Liver (tissue), 8 donors: ENCODE measurements at regions not wholly inside any gene's neighbourhood (a gene's known extent, or its start where the extent isn't known, plus 50 kb on each side); places are given as distances from the start of the nearest gene placed in this dataset.
"Not testable (repeated sequence)": the region's sequence is repeated elsewhere in the genome, so short reads cannot be mapped to it uniquely, and the experiment has no call there.

ENCODE experiments used
- DNase-seq: peaks from one replicate; pipeline ENCODE4 v3.0.0-alpha.2; 2017; ENCODE audit warnings: low spot score
- H3K27ac ChIP-seq, 2 donors: one replicate each; pipeline ENCODE4 v1.7.0; 2013; ENCODE audit warnings: inconsistent platforms in 2 of 2, low read length in 2 of 2, control low read depth in 1 of 2, low read depth in 1 of 2, mild to moderate bottlenecking in 1 of 2
- H3K27me3 ChIP-seq, 4 donors: one replicate each; pipeline versions ENCODE4 v1.6.1 to v1.7.0; 2013; ENCODE audit warnings: low read length in 3 of 4, inconsistent platforms in 1 of 4, mild to moderate bottlenecking in 1 of 4, moderate library complexity in 1 of 4; ENCODE audit not compliant: control insufficient read depth in 4 of 4, insufficient read depth in 4 of 4
- H3K36me3 ChIP-seq, 4 donors: one replicate each; pipeline versions ENCODE4 v1.6.1 to v1.7.0; 2013; ENCODE audit warnings: low read length in 3 of 4, mild to moderate bottlenecking in 3 of 4, low read depth in 1 of 4, moderate library complexity in 1 of 4; ENCODE audit not compliant: control insufficient read depth in 4 of 4, insufficient read depth in 3 of 4
- H3K4me1 ChIP-seq, 4 donors: one replicate each; pipeline versions ENCODE4 v1.6.1 to v1.7.0; 2013; ENCODE audit warnings: low read length in 3 of 4, mild to moderate bottlenecking in 3 of 4, moderate library complexity in 1 of 4; ENCODE audit not compliant: control insufficient read depth in 4 of 4, insufficient read depth in 4 of 4
- H3K4me3 ChIP-seq, 3 donors: one replicate each; pipeline versions ENCODE4 v1.6.1 to v1.7.0; 2013; ENCODE audit warnings: low read length in 3 of 3, control low read depth in 1 of 3, low read depth in 1 of 3, mild to moderate bottlenecking in 1 of 3
- H3K9ac ChIP-seq, 2 donors: one replicate each; pipeline ENCODE4 v1.7.0; 2013; ENCODE audit warnings: low read length in 2 of 2, mild to moderate bottlenecking in 2 of 2, moderate library complexity in 2 of 2, control low read depth in 1 of 2, low read depth in 1 of 2
- H3K9me3 ChIP-seq, 4 donors: one replicate each; pipeline versions ENCODE4 v1.6.1 to v1.7.0; 2013; ENCODE audit warnings: low read length in 3 of 4; ENCODE audit not compliant: control insufficient read depth in 4 of 4
- ATF3 ChIP-seq: IDR thresholded peaks from 2 replicates; pipeline ENCODE4 v1.6.1; 2016; ENCODE audit warnings: antibody characterized with exemption
- CTCF ChIP-seq: fragments of 150-350 bp; IDR thresholded peaks from 2 replicates; pipeline ENCODE4 v1.5.1; 2017; ENCODE audit warnings: improper control_type of control experiment, low read depth, low read length; ENCODE audit not compliant: missing input control
- FOXA1 ChIP-seq: IDR thresholded peaks from 2 replicates; pipeline ENCODE4 v1.6.1; 2016; ENCODE audit warnings: antibody characterized with exemption
- FOXA2 ChIP-seq: IDR thresholded peaks from 2 replicates; pipeline ENCODE4 v1.6.1; 2016; ENCODE audit warnings: antibody characterized with exemption
- GABPA ChIP-seq, 2 donors: IDR thresholded peaks in 1 of 2; conservative IDR thresholded peaks in 1 of 2; 2 replicates each; pipeline ENCODE4 v1.6.1; 2016; ENCODE audit warnings: antibody characterized with exemption in 2 of 2, mild to moderate bottlenecking in 1 of 2, moderate library complexity in 1 of 2
- HNF4G ChIP-seq: IDR thresholded peaks from 2 replicates; pipeline ENCODE4 v1.6.1; 2016; ENCODE audit warnings: antibody characterized with exemption
- JUND ChIP-seq, 2 donors: IDR thresholded peaks; 2 replicates each; pipeline ENCODE4 v1.6.1; 2016; ENCODE audit warnings: antibody characterized with exemption in 2 of 2
- NR2F2 ChIP-seq: IDR thresholded peaks from 2 replicates; pipeline ENCODE4 v1.6.1; 2016; ENCODE audit warnings: antibody characterized with exemption
- RAD21 ChIP-seq, 2 donors: IDR thresholded peaks; 2 replicates each; pipeline ENCODE4 v1.6.1; 2016; ENCODE audit warnings: antibody characterized with exemption in 2 of 2, mild to moderate bottlenecking in 2 of 2
- RXRA ChIP-seq, 2 donors: IDR thresholded peaks; 2 replicates each; pipeline ENCODE4 v1.6.1; 2017 to 2018; ENCODE audit warnings: antibody characterized with exemption in 2 of 2, mild to moderate bottlenecking in 1 of 2
- SP1 ChIP-seq: IDR thresholded peaks from 2 replicates; pipeline ENCODE4 v1.6.1; 2018; ENCODE audit warnings: antibody characterized with exemption, mild to moderate bottlenecking
- TAF1 ChIP-seq: conservative IDR thresholded peaks from 2 replicates; pipeline ENCODE4 v1.6.1; 2016; ENCODE audit warnings: antibody characterized with exemption, mild to moderate bottlenecking
- YY1 ChIP-seq: IDR thresholded peaks from 2 replicates; pipeline ENCODE4 v1.6.1; 2016; ENCODE audit warnings: antibody characterized with exemption, mild to moderate bottlenecking
- ZBTB33 ChIP-seq: IDR thresholded peaks from 2 replicates; pipeline ENCODE4 v1.6.1; 2016; ENCODE audit warnings: antibody characterized with exemption
- WGBS: extraction: QIAGEN DNeasy Blood & Tissue Kit; methylation state at CpG from one replicate; pipeline ENCODE4 v1.1.7; 2013; 5-methylcytosine and 5-hydroxymethylcytosine counted together
- TF ChIP-seq, protein P1 (sequence below): IDR thresholded peaks from 2 replicates; pipeline ENCODE4 v1.6.1; 2016; ENCODE audit warnings: antibody characterized with exemption
- donor health status: healthy.
- donor health status: healthy.
- donor health status: healthy.
- donor health status: healthy.
- donor health status: healthy.

DNA sequence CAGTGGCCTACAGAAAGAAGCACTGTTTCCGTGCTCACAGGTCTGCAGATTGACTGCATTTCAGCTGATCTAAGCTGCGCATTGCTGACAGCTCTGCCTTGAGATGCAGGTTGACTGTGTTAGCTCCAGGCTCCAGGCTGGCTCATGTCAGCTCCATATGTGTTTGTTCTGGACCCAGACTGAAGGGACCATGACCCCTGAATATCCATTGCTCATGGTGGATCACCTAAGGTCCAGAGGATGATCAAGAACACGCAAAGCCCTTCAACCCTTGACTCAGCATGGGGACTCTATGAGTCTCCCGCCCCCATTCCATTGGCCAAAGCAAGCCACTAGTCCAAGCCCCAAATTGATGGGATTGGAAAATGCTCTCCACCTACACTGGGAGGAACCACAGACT lies 239.3 kb upstream of the C16orf82 start:
- H3K27me3 ChIP-seq = peaks cover 0 to 2% (median 0%) of the 10 kb centered on the region in 4 donors
- WGBS = 80% methylated on average over 4 of the region's 4 CpGs
- TF ChIP-seq SP1 = no peak
- no peak for TF ChIP-seq FOXA2
- TF ChIP-seq YY1 = no peak
- TF ChIP-seq CTCF = no peak
- no peak for TF ChIP-seq JUND (IDR thresholded peaks at IDR 0.05)
- TF ChIP-seq ZBTB33 = no peak
- no peak for TF ChIP-seq RXRA (IDR thresholded peaks at IDR 0.05)
- no peak for TF ChIP-seq TAF1
- no peak for TF ChIP-seq GABPA (IDR thresholded peaks at IDR 0.05 in 1 of 2, conservative IDR thresholded peaks at IDR 0.05 in 1 of 2)
- no peak for TF ChIP-seq RAD21 (IDR thresholded peaks at IDR 0.05)
- TF ChIP-seq ATF3 = no peak
- TF ChIP-seq NR2F2 = no peak
- TF ChIP-seq FOXA1 = no peak
- TF ChIP-seq, protein P1, sequence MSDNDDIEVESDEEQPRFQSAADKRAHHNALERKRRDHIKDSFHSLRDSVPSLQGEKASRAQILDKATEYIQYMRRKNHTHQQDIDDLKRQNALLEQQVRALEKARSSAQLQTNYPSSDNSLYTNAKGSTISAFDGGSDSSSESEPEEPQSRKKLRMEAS = no peak
- no peak overlapping the region for H3K27ac ChIP-seq
- no peak overlapping the region for H3K9ac ChIP-seq
- DNase-seq = no peak
- no peaks in the 10 kb centered on the region for H3K36me3 ChIP-seq
- H3K4me1 ChIP-seq = no peaks in the 10 kb centered on the region
- no peaks in the 10 kb centered on the region for H3K9me3 ChIP-seq
- H3K4me3 ChIP-seq = no peak overlapping the region

GRCh38 chr16:26830428-26831127 lies 236.1 kb upstream of the C16orf82 start:
- WGBS = 53% methylated on average over 5 of the region's 5 CpGs

DNA sequence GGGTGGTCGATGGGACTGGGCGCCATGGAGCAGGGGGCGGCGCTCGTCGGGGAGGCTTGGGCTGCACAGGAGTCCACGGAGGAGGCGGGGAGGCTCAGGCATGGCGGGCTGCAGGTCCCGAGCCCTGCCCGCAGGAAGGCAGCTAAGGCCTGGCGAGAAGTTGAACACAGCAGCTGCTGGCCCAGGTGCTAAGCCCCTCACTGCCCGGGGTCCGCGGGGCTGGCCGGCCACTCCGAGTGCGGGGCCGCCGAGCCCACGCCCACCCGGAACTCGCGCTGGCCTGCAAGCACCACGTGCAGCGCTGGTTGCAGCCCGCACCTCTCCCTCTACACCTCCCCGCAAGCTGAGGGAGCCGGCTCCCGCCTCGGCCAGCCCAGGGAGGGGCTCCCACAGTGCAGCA lies 230.6 kb upstream of the C16orf82 start:
- H3K27ac ChIP-seq = not testable (repeated sequence)

More at GRCh38 chr16:26830428-26831127, 236.1 kb upstream of the C16orf82 start:
- H3K9ac ChIP-seq = no peak overlapping the region
- no peak overlapping the region for H3K4me3 ChIP-seq
- H3K27me3 ChIP-seq = peaks cover 0 to 2% (median 0%) of the 10 kb centered on the region in 4 donors
- H3K4me1 ChIP-seq = no peaks in the 10 kb centered on the region
- no peaks in the 10 kb centered on the region for H3K9me3 ChIP-seq
- no peaks in the 10 kb centered on the region for H3K36me3 ChIP-seq
- H3K27ac ChIP-seq = no peak overlapping the region
- no peak for DNase-seq
- TF ChIP-seq HNF4G = no peak
- TF ChIP-seq CTCF = no peak

More for the DNA sequence above, 230.6 kb upstream of the C16orf82 start:
- H3K9ac ChIP-seq, H3K9me3 ChIP-seq, H3K27me3 ChIP-seq, H3K36me3 ChIP-seq, H3K4me1 ChIP-seq, H3K4me3 ChIP-seq: not testable (repeated sequence)
- WGBS = 89% methylated on average over 31 of the region's 31 CpGs
- DNase-seq = peak; percentile 8
